Smooth muscle cell (in vitro differentiated cells): ENCODE measurements at regions not wholly inside any gene's neighbourhood (a gene's known extent, or its start where the extent isn't known, plus 50 kb on each side); places are given as distances from the start of the nearest gene placed in this dataset.

Experiments
- DNase-seq: peaks from one replicate; lab custom pipeline; 2025; ENCODE audit not compliant: unreplicated experiment; lab: John Stamatoyannopoulos, UW
- H2AFZ ChIP-seq: fragments of 200-600 bp; sonication (generic); 2 replicates; pipeline ENCODE4 v1.6.0; 2016; ENCODE audit warnings: antibody characterized with exemption, low read depth, mild to moderate bottlenecking
- H3F3A ChIP-seq: fragments of 200-600 bp; sonication (generic); 2 replicates; pipeline ENCODE4 v1.6.0; 2017; ENCODE audit warnings: antibody characterized with exemption, low read depth
- H3K27ac ChIP-seq: fragments of 200-600 bp; sonication (generic); 2 replicates; pipeline ENCODE4 v1.5.1; 2016; ENCODE audit warnings: low read depth, mild to moderate bottlenecking
- H3K27me3 ChIP-seq: fragments of 200-600 bp; sonication (generic); 2 replicates; pipeline ENCODE4 v1.6.1; 2016; ENCODE audit warnings: low read depth, mild to moderate bottlenecking
- H3K36me3 ChIP-seq: fragments of 200-600 bp; sonication (generic); 2 replicates; pipeline ENCODE4 v1.5.1; 2016; ENCODE audit warnings: low read depth
- H3K4me1 ChIP-seq: fragments of 200-600 bp; sonication (generic); 2 replicates; pipeline ENCODE4 v1.5.1; 2016; ENCODE audit warnings: low read depth
- H3K4me2 ChIP-seq: fragments of 200-600 bp; sonication (generic); 2 replicates; pipeline ENCODE4 v1.6.0; 2016; ENCODE audit warnings: mild to moderate bottlenecking
- H3K4me3 ChIP-seq: fragments of 200-600 bp; sonication (generic); 2 replicates; pipeline ENCODE4 v1.5.1; 2016; ENCODE audit warnings: mild to moderate bottlenecking
- H3K79me2 ChIP-seq: fragments of 200-600 bp; sonication (generic); 2 replicates; pipeline ENCODE4 v1.6.0; 2016; ENCODE audit warnings: low read depth, mild to moderate bottlenecking
- H3K9ac ChIP-seq: fragments of 200-600 bp; sonication (generic); 2 replicates; pipeline ENCODE4 v1.6.0; 2016; ENCODE audit warnings: low read depth
- H3K9me3 ChIP-seq: fragments of 200-600 bp; sonication (generic); replicated peaks from 2 replicates; pipeline ENCODE4 v1.5.1; 2016; ENCODE audit warnings: low read depth
- H4K20me1 ChIP-seq: fragments of 200-600 bp; sonication (generic); 2 replicates; pipeline ENCODE4 v1.6.0; 2016; ENCODE audit warnings: low read depth
- WGBS: methylation state at CpG from one replicate; pipeline ENCODE4 v1.1.7; 2016; ENCODE audit warnings: low lambda C conversion rate; 5-methylcytosine and 5-hydroxymethylcytosine counted together
- TF ChIP-seq, protein P1 (sequence below): fragments of 200-600 bp; sonication (generic); IDR thresholded peaks from 2 replicates; pipeline ENCODE4 v1.5.1; 2017; ENCODE audit warnings: borderline replicate concordance, mild to moderate bottlenecking, antibody characterized with exemption; ENCODE audit not compliant: insufficient read depth, poor library complexity, severe bottlenecking

DNA sequence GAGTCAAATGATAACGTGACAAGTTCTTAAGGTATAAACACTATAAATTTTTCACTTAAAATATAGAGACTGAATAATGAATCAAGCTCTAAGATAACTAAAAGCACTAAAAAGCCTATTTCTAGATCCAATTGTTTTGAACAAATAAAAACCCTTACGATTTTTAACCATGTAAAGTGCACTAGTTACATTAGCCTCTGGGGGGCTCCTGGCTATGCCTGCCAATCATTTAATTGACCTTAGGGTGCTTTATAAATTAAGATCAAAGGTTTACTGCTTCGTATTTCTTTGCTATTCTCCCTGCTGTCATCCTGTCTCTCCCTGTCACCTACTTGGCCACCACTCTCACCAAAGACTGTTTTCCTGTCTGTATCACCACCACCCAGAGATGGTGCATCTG, 133.4 kb downstream of the ESM1 start:
- no peak for DNase-seq
- H4K20me1 ChIP-seq = no peaks in the 10 kb centered on the region
- no peak overlapping the region for H2AFZ ChIP-seq
- H3K27ac ChIP-seq = no peak overlapping the region
- no peaks in the 10 kb centered on the region for H3K9me3 ChIP-seq
- no peak overlapping the region for H3K9ac ChIP-seq
- no peaks in the 10 kb centered on the region for H3K4me1 ChIP-seq
- no peak overlapping the region for H3K4me2 ChIP-seq
- 70% methylated on average over 3 of the region's 3 CpGs for WGBS
- H3F3A ChIP-seq = no peaks in the 10 kb centered on the region
- TF ChIP-seq, protein P1, sequence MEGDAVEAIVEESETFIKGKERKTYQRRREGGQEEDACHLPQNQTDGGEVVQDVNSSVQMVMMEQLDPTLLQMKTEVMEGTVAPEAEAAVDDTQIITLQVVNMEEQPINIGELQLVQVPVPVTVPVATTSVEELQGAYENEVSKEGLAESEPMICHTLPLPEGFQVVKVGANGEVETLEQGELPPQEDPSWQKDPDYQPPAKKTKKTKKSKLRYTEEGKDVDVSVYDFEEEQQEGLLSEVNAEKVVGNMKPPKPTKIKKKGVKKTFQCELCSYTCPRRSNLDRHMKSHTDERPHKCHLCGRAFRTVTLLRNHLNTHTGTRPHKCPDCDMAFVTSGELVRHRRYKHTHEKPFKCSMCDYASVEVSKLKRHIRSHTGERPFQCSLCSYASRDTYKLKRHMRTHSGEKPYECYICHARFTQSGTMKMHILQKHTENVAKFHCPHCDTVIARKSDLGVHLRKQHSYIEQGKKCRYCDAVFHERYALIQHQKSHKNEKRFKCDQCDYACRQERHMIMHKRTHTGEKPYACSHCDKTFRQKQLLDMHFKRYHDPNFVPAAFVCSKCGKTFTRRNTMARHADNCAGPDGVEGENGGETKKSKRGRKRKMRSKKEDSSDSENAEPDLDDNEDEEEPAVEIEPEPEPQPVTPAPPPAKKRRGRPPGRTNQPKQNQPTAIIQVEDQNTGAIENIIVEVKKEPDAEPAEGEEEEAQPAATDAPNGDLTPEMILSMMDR = no peak
- no peaks in the 10 kb centered on the region for H3K79me2 ChIP-seq
- H3K4me3 ChIP-seq = no peak overlapping the region
- H3K36me3 ChIP-seq = no peaks in the 10 kb centered on the region
- no peaks in the 10 kb centered on the region for H3K27me3 ChIP-seq

DNA sequence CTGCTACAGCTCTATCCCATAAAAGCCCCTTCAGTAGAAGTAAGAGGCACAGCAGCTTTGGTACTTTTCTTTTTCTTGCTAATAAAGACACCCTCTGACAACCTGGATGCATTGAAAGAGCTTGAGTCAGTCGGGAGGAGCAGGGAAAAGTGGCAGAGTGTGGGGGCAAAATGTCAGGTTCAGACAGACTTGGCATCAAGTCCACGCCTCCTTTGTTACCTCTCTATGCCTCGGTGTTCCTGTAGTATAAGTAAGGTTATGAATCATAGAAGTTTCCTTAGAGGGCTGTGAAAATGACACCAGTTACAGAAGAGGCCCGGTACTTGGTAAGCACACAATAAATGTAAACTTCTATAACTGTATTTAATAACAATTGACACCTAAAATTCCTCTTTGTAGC, 133.9 kb downstream of the ESM1 start:
- no peaks in the 10 kb centered on the region for H3K36me3 ChIP-seq
- H3K4me3 ChIP-seq = no peak overlapping the region
- no peaks in the 10 kb centered on the region for H3F3A ChIP-seq
- no peak overlapping the region for H3K9ac ChIP-seq
- no peak overlapping the region for H3K4me2 ChIP-seq
- no peaks in the 10 kb centered on the region for H4K20me1 ChIP-seq
- no peaks in the 10 kb centered on the region for H3K79me2 ChIP-seq
- no peak overlapping the region for H3K27ac ChIP-seq
- TF ChIP-seq, protein P1 = no peak
- WGBS = 89% methylated on average over 4 of the region's 4 CpGs
- H3K4me1 ChIP-seq = no peaks in the 10 kb centered on the region
- H3K9me3 ChIP-seq = no peaks in the 10 kb centered on the region
- DNase-seq = no peak
- H3K27me3 ChIP-seq = no peaks in the 10 kb centered on the region
- H2AFZ ChIP-seq = no peak overlapping the region

DNA sequence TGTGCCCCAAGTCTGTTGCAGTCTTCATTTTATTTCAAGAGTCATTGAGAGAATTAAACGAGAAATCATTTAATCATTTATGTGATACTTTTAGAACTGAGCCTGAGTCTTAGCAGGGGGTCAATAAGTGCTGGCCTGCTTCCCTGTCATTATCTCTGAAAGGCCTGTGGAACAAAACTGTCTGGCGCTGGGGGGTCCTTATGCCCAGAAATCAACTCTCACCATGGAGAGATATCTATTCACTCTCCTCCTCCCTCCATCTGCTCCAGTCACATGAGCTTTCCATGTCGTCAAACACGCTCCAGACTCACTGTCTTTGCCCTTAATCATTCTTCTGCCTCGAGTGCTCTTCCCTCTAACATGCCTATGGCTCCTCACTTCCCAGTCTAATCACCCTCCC, 136.8 kb downstream of the ESM1 start:
- no peaks in the 10 kb centered on the region for H4K20me1 ChIP-seq
- no peak overlapping the region for H2AFZ ChIP-seq
- DNase-seq = no peak
- no peaks in the 10 kb centered on the region for H3K9me3 ChIP-seq
- no peak overlapping the region for H3K4me2 ChIP-seq
- no peaks in the 10 kb centered on the region for H3K36me3 ChIP-seq
- H3K4me3 ChIP-seq = no peak overlapping the region
- H3K9ac ChIP-seq = no peak overlapping the region
- no peaks in the 10 kb centered on the region for H3K4me1 ChIP-seq
- no peak overlapping the region for H3K27ac ChIP-seq
- WGBS = 87% methylated on average over 5 of the region's 5 CpGs
- TF ChIP-seq, protein P1 = no peak
- H3K27me3 ChIP-seq = no peaks in the 10 kb centered on the region
- H3F3A ChIP-seq = no peaks in the 10 kb centered on the region
- H3K79me2 ChIP-seq = no peaks in the 10 kb centered on the region

DNA sequence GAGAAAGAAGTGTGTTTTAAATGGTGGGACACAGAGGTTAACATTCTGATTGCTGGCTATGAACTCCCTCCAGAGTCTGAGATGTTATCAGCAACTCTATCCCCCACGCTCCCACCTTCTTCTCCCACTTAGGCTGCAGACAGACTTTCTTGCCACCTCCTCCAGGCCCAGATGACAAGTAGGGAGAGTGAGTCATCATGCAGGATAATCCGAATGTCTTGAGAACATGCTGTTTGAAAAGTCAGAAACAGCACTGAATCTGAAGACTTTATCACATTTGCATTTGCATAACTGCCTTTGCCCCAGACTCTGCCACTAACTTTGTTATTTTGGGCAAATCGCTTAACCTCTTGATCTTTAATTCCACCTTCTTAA, 139.8 kb downstream of the ESM1 start:
- no peaks in the 10 kb centered on the region for H3K79me2 ChIP-seq
- no peak overlapping the region for H3K4me3 ChIP-seq
- no peak for DNase-seq
- H2AFZ ChIP-seq = no peak overlapping the region
- H3K4me2 ChIP-seq = peak overlapping the region; percentile 74
- H3K9me3 ChIP-seq = no peaks in the 10 kb centered on the region
- WGBS = 12% methylated on average over 3 of the region's 3 CpGs
- peak overlapping the region; percentile 49 for H3K27ac ChIP-seq
- H3K4me1 ChIP-seq = no peaks in the 10 kb centered on the region
- no peak overlapping the region for H3K9ac ChIP-seq
- H3K36me3 ChIP-seq = no peaks in the 10 kb centered on the region
- H3K27me3 ChIP-seq = no peaks in the 10 kb centered on the region
- TF ChIP-seq, protein P1 = no peak
- H4K20me1 ChIP-seq = no peaks in the 10 kb centered on the region
- H3F3A ChIP-seq = no peaks in the 10 kb centered on the region
